DMS114 treated with DMSO at 0.1 percent for 48 hours (cell line): ENCODE measurements at regions not wholly inside any gene's neighbourhood (a gene's known extent, or its start where the extent isn't known, plus 50 kb on each side); places are given as distances from the start of the nearest gene placed in this dataset.
"Not testable (repeated sequence)": the region's sequence is repeated elsewhere in the genome, so short reads cannot be mapped to it uniquely, and the experiment has no call there.

Source experiments
- DNase-seq: peaks from one replicate; lab custom pipeline; 2025; ENCODE audit not compliant: unreplicated experiment; lab: John Stamatoyannopoulos, UW

DNA sequence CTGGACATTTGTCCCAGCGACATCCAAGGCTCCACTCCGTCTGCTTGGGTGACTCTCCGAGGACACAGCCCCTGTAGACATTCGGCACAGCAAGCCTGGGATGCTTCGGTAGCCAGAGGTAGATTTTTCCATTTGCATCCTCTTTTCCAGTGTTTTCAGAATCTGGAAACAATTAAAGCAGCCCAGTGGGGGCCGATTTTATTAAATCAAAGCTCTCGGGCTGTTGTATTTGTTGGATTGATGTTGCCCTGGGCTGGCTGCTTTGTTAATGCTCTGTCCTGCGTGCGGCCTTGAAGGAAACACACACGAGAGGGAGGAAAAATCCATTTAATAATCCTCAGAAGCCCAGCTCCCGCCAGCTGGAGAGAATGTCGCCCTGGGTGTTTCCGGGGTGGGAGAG is 158.1 kb upstream of the CIBAR2 start:
- no peak for DNase-seq

DNA sequence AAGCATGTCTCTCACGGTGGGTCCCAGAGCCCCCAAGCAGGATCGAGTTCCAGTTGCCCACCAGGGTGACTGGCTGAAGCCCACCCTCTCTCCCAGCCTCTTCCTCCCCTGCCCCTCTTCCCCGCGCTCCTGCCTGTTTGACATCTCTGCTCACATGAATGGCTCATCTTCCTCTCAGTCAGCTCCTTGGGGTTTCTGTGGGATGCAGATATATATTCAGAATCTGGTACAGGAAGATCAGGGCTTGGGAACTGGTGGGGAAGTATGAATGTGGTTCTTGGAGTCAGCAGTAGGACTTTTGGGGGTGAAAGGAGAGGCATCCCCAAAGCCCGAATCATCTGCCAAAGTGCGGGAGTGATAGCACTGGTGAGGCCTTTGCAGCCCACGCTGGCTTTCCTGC is 158.9 kb upstream of the CIBAR2 start:
- DNase-seq: no peak

DNA sequence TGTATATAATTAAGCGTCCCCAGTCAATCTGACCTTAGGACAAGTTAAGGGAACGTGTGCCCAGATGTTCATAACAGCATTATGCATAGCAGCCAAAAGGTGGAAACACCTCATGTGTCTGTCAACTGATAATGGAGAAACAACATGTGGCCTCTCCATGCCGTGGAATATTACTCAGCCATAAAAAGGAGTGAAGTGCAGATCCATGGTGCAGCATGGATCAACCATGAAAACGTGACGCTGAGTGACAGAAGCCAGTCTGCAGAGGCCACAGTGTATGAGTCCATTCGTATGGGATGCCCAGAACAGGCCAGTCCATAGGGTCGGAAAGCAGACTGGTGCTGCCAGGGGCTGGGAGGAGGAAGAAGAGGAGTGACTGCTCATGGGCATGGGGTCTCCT is 161.0 kb upstream of the CIBAR2 start:
- DNase-seq: no peak

- no peak for DNase-seq
Observed at GRCh38 chr16:85274501-85274900, 162.2 kb upstream of the CIBAR2 start.

GRCh38 chr16:85274924-85275323 is 162.7 kb upstream of the CIBAR2 start:
- DNase-seq: no peak

DNA sequence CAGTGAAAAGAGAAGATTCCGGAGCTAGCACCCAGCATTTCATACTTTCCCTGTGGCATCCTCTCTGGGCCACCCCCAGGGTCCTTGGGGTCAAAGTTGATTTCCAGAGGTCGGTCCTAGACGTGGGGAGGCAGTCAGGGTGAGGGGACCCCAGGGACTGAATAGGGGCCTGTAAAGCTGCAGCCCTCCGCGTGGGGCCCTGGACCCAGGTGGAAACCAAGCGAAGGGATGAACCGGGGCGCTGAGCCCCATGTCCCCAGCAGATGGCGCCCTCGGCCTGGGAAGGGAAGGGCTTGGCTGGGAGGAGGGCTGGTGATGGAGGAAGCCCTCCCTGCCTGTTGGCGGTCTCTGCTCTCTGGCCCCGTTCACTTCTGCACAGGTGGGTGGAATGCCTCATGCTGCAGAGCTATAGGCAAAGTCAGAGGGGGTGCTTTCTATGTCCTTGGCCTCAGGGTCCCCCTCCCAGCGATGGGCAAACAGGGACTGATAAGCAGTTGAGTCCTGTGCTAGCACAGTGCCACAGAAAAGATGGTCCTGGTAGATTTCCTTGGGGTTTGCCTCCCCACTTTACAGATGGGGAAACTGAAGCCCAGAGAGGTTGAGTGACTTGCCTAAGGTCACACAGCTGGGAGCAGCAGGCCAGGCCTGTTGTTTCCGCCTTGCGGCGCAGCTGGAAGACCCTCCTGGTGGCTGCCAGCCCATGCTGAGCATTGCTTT is 163.4 kb upstream of the CIBAR2 start:
- DNase-seq: peak; percentile 49

DNA sequence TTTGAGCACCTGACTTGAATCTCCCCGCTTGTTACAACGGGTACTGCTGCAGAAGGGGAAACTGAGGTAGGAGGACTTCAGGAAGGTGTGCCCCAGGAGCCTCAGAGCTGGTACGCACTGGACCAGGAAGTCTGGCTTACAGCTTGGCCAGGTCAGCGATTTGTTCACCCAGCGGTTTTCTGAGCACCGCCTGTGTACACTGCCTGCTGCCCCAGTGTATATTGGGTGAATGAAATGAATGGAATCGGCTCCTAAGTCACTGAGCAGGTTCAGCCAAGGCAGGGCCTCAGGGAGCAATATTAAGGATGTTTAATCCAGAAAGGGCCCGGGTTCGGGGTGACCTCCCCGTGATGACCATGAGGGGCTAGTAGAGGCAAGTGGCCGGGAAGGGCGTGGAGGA is 164.0 kb upstream of the CIBAR2 start:
- no peak for DNase-seq

- no peak for DNase-seq
Observed at GRCh38 chr16:85276721-85277120, 164.4 kb upstream of the CIBAR2 start.

GRCh38 chr16:85278839-85279238 is 166.6 kb upstream of the CIBAR2 start:
- no peak for DNase-seq

DNA sequence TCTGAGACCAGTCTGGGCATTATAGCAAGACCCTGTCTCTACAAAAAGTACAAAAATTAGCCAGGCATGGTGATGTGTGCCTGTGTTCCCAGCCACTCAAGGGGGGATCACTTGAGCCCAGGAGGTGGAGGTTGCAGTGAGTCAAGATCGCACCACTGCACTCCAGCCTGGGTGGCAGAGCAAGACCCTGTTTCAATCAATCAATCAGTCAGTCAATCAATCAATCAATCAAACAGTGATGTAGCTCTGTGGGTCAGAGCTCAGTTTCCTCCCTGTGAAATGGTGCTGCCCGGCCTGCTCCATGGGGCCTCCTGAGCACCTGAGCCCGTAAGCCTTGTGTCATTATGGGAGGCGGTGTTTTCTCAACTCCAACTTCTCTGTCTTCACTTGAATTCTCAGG is 167.1 kb upstream of the CIBAR2 start:
- no peak for DNase-seq

DNA sequence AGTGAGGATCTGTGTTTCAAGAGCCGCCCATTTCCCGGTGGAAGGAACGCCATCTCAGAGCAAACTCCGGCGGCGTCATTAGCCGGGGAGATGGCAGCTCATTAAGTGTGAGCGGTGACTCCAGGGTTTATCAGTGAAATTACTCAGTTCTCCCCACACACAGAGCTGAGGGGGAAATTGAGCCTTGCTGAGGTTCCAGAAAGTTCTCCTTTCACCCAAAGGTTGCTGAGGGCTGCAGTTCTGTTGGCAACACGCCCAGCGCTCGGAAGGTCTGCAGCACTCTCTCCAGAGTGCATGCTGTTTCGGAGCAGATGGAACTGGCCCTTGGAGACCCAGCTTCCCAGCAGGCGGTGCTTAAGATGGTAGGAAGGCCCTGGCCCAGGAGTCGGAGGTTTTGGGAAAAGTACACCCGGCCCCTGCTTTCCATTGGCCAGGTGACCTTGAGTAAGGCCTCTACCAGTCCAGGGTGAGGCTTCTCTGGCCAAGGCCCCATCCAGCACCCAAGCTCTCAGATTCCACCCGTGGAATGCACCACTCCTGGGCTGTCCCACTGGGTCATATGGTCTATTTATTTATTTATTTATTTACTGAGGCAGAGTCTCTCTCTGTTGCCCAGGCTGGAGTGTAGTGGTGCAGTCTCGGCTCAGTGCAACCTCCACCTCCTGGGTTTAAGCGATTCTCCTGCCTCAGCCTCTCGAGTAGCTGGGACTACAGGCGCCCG is 167.7 kb upstream of the CIBAR2 start:
- DNase-seq: no peak

GRCh38 chr16:85281181-85281580 is 168.9 kb upstream of the CIBAR2 start:
- no peak for DNase-seq

- DNase-seq: no peak
Observed at GRCh38 chr16:85282842-85283241, 170.6 kb upstream of the CIBAR2 start.

- DNase-seq: no peak
Observed at GRCh38 chr16:85283305-85284050, 171.2 kb upstream of the CIBAR2 start.

DNA sequence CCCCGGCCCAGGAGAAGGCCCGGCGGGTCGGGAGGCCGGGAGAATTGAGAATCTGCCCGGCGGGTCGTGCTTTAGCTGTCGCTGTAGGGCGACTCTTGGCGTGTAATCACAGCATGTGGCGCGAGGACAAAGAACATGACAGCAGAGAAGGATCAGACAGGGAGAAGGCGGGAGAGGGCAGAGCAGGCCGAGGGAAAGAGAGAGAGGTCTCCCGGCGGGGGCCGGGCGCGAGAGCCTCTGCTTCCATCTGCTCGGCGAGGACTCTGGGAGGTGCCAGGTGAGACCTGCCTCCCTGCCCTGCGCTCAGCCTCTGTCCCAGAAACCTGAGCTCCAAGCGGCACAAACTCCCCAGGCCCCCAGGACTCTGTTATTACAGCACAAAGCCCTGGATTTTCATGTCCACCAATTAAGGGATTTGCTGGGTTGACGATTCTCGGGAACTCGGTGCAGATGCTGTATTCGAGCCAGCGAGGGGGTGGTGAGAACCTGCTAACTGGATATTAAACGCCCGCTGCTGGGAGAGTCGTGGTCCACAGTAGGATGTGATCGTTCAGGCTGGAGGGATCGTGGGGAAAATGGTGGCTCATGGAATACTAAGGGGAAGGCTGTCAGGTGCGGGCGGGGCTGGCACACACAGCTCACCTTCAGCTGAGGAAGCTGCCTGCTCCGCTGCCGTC is 172.0 kb upstream of the CIBAR2 start:
- no peak for DNase-seq

GRCh38 chr16:85285681-85286065 is 173.4 kb upstream of the CIBAR2 start:
- DNase-seq: no peak

- no peak for DNase-seq
Observed at GRCh38 chr16:85286066-85286831, 174.0 kb upstream of the CIBAR2 start.

DNA sequence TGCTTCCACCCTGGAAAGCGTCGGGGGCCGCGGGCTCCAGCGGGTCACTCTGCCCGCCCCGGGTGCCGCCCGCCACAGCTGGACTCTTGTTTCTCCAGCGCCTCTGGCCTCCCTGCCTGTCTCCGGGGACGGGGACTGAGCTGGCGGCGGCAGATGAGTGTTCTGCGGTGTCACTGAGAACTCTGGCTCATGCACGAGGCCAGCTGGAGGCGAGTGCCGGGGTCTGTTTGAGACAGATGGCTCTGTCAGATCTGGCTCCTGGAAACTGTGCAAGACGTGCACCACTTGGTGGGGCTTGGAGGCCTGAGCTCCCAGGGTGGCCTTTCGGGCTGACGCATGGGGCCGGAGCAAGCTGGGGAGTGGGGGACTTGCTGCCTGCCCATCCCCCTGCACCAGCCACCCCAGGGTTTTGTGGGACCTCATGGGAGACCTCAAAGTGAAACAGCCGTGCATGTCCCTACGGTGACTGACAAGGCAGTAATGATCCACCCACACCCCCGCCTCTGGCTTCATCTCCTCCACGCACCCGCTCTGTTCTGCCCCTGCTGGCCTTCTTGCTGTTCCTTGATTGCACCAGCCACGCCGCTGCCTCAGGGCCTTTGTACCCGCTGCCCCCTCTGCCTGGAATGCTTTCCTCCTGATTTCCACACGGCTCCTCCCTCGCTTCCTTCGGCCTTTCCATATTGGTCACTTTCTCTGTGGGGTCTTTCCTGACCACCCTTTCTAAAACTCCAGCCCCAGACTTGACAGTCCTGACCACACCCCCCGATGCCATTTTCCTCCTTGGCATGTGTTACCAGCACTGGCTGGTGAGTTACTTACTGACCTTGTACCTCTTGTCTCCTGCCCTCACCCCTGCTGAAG is 174.9 kb upstream of the CIBAR2 start:
- DNase-seq: no peak

- not testable (repeated sequence) for DNase-seq
Observed at GRCh38 chr16:85287815-85288109, 175.5 kb upstream of the CIBAR2 start.

- no peak for DNase-seq
Observed at GRCh38 chr16:85288341-85288868, 176.1 kb upstream of the CIBAR2 start.
